ENCODE measurements at regions not wholly inside any gene's neighbourhood (a gene's known extent, or its start where the extent isn't known, plus 50 kb on each side); places are given as distances from the start of the nearest gene placed in this dataset.

DNA sequence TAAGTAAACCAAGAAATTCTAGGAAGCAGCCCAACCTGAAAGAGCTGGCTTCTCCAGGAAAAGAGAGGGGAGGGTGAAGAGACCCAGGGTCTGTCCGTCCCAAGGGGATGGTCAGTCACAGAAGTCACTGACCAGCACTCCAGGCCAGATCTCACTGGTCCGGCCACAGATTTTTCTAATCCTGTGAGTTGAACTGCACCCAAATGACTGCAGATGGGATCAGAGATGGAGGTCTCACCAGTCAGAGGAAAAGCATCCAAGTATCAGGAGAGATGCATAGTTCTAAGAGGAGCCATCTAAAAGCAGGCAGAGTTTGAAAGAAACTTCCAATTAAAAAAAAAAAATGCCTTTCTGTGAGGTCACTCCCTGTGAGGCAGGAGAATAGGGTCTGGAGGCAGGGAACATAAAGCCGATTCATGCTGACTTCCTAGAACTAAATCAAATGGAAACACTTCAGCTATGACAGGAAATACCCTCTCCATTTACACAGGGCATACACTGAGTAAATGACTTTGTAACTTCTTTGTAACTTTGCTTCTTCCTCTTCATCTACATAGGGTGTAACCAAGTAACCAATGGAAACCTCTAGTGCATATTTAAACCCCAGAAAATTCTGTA is 144.5 kb downstream of the CCDC34 start (continued):
- TF ChIP-seq, protein P1, sequence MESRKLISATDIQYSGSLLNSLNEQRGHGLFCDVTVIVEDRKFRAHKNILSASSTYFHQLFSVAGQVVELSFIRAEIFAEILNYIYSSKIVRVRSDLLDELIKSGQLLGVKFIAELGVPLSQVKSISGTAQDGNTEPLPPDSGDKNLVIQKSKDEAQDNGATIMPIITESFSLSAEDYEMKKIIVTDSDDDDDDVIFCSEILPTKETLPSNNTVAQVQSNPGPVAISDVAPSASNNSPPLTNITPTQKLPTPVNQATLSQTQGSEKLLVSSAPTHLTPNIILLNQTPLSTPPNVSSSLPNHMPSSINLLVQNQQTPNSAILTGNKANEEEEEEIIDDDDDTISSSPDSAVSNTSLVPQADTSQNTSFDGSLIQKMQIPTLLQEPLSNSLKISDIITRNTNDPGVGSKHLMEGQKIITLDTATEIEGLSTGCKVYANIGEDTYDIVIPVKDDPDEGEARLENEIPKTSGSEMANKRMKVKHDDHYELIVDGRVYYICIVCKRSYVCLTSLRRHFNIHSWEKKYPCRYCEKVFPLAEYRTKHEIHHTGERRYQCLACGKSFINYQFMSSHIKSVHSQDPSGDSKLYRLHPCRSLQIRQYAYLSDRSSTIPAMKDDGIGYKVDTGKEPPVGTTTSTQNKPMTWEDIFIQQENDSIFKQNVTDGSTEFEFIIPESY (IDR thresholded peaks at IDR 0.05; ENCODE audit: borderline replicate concordance, low read depth) = no peak
- TF ChIP-seq FOXJ3 (CRISPR knock-in tag; IDR thresholded peaks at IDR 0.05) = no peak
- TF ChIP-seq EP300 (IDR thresholded peaks at IDR 0.05; ENCODE audit: borderline replicate concordance in 1 of 2, low read depth in 1 of 2, low read length in 1 of 2) = peak in 1 of 2 experiments; percentile 87; a peak in 2 of 4 replicates
- TF ChIP-seq, protein P2, sequence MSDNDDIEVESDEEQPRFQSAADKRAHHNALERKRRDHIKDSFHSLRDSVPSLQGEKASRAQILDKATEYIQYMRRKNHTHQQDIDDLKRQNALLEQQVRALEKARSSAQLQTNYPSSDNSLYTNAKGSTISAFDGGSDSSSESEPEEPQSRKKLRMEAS (IDR thresholded peaks at IDR 0.05; ENCODE audit: low read depth) = no peak
- TF ChIP-seq, protein P3, sequence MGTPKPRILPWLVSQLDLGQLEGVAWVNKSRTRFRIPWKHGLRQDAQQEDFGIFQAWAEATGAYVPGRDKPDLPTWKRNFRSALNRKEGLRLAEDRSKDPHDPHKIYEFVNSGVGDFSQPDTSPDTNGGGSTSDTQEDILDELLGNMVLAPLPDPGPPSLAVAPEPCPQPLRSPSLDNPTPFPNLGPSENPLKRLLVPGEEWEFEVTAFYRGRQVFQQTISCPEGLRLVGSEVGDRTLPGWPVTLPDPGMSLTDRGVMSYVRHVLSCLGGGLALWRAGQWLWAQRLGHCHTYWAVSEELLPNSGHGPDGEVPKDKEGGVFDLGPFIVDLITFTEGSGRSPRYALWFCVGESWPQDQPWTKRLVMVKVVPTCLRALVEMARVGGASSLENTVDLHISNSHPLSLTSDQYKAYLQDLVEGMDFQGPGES (IDR thresholded peaks at IDR 0.05; ENCODE audit: low read depth, low read length) = no peak
- no peak for TF ChIP-seq CHD2 (IDR thresholded peaks at IDR 0.05; ENCODE audit: low read length, partially characterized antibody)
- no peak for TF ChIP-seq RFX5 (IDR thresholded peaks at IDR 0.05; ENCODE audit: low read length)
- TF ChIP-seq FOSL2 (IDR thresholded peaks at IDR 0.05; ENCODE audit: borderline replicate concordance, low read depth) = peak; percentile 67
- peak; percentile 88 for TF ChIP-seq TCF12 (IDR thresholded peaks at IDR 0.05)
- peak; percentile 75; the same call in 1 of the 2 replicates for TF ChIP-seq JUND (IDR thresholded peaks at IDR 0.05)
- peak; percentile 75 for TF ChIP-seq NFIC (IDR thresholded peaks at IDR 0.05; ENCODE audit: borderline replicate concordance)

DNA sequence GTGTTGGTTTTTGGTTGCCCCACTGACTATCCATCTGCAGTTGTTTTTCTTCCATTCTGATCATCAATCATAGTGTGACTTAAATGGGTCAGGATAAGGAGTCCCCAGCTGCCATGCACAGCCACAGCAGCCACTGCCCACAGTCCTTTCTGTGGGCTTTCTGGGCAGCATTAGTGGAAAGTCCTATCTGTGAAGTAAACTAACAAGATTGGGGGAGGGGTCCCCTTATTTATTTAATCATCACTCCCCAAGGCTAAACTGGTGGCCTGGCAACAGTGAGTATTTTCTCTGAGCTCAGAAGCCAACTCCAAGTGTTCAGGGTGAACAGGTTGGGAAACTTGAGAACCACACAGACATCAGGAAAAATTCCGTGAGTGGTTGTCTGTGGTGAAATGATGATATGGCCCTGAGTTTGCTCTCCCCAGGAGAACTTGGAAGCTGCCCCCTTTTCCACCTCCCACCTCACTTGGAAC is 145.0 kb downstream of the CCDC34 start:
- H3K79me2 ChIP-seq (ENCODE audit: insufficient read depth) = no peaks in the 10 kb centered on the region

More for the DNA sequence above, 145.0 kb downstream of the CCDC34 start:
- ChIA-PET POLR2A (no interaction called here), CTCF (interaction anchor here (1.2 to 2.3 kb wide), 2 partner anchors 12 to 268 kb away, joined by 6 to 7 read pairs; no protein-coding TSS in a partner anchor)
- no peak for DNase-seq
- Histone ChIP-seq H3K9ac (peak overlapping the region; percentile 73), H3K36me3 (replicated peaks in 1 of 2; ENCODE audit: control insufficient read depth in 1 of 2, insufficient read depth in 2 of 2, low read length in 1 of 2) (no peaks in the 10 kb centered on the region), H3K4me3 (ENCODE audit: low read depth in 2 of 2, low read length in 1 of 2) (no peak overlapping the region; a peak in 2 of 4 replicates), H3K4me2 (peak overlapping the region; percentile 77), H3K4me1 (ENCODE audit: control insufficient read depth in 1 of 2, insufficient read depth in 2 of 2, low read depth in 1 of 2, low read length in 1 of 2) (peaks cover 24 to 60% of the 10 kb centered on the region in 2 experiments), H3K27ac (ENCODE audit: low read depth in 2 of 2, low read length in 1 of 2) (peak overlapping the region; percentile 25 to 99), H3K27me3 (ENCODE audit: insufficient read depth) (no peaks in the 10 kb centered on the region), H3F3A (replicated peaks; ENCODE audit: insufficient read depth) (peaks cover 31% of the 10 kb centered on the region), H3K9me2 (no peaks in the 10 kb centered on the region), H2AFZ (ENCODE audit: low read depth) (peak overlapping the region; percentile 78), H4K20me1 (ENCODE audit: insufficient read depth) (no peaks in the 10 kb centered on the region), H3K9me3 (no peaks in the 10 kb centered on the region)
- no peak for TF ChIP-seq MXI1 (IDR thresholded peaks at IDR 0.05; ENCODE audit: low read depth, low read length)
- TF ChIP-seq TCF12 (IDR thresholded peaks at IDR 0.05) = no peak
- no peak for TF ChIP-seq NFIC (IDR thresholded peaks at IDR 0.05; ENCODE audit: borderline replicate concordance)
- TF ChIP-seq YY1 (IDR thresholded peaks at IDR 0.05; ENCODE audit: low read depth) = no peak
- TF ChIP-seq RAD21 (IDR thresholded peaks at IDR 0.05; ENCODE audit: low read length) = no peak
- 22% methylated on average over 1 of the region's 1 CpG for WGBS (ENCODE audit: low lambda C conversion rate)

Measured in SK-N-SH (cell line).